ENCODE measurements at regions not wholly inside any gene's neighbourhood (a gene's known extent, or its start where the extent isn't known, plus 50 kb on each side); places are given as distances from the start of the nearest gene placed in this dataset.
"Not testable (repeated sequence)": the region's sequence is repeated elsewhere in the genome, so short reads cannot be mapped to it uniquely, and the experiment has no call there.

GRCh38 chr1:166307261-166308188 is 140.7 kb upstream of the FAM78B start:
- no peak for DNase-seq

GRCh38 chr1:166316306-166316705 is 149.5 kb upstream of the FAM78B start:
- not testable (repeated sequence) for DNase-seq

DNA sequence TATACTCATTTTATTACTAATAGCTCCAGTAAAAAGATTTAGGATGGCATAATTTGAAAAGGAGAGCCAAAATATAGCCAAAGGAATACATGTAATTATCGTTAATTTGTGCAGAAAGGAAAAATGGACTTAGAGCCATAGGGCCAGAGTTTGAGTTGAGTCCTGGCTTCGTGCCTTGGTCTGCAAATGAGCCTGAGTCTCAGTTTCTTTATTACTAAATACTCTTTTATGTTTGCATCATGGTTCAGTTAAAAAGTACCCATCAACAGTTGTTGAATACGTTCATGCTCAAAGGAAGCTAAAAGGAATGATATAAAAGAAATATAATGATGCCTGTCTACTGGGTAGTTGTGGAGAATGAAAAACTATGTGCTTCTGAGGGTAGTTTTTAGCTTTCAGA is 155.7 kb upstream of the FAM78B start:
- DNase-seq, result no peak

DNA sequence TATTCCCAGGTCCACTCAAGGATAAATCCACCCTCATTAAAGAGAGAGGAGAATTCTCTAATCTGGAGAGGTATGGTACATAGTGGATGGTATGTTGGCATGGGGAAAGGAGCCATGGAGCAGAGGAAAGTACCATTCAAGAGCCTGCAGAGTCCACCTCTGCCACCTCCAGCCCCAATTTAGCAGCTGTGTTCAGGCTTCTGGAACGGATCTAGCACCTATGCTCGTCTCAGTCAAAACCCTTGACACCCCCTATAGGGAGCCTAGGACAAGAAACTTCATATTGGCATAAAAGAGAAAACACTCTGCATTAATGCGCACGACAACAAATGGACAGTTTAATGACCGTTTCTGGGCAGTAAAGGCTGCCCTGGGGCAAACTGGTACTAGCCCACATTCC is 161.1 kb upstream of the FAM78B start:
- DNase-seq, result no peak

DNA sequence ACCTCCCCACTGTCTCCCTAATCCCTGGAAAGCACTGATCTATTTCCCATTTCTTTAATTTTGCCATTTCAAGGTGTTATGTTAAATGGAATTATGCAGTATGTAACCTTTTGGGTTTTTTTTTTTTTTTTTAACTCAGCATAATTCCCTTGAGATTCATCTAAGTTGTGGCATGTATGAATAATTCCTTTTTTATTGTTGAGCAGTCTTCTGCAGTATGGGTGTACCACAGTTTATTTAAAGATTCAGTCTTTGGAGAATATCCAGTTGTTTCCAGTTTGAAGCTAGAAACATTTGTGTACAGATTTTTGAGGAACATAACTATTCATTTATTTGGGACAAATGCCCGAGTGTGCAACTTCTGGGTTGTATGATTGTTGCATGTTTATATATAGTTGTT is 162.2 kb upstream of the FAM78B start:
- DNase-seq, result no peak

GRCh38 chr1:166330096-166330495 is 163.3 kb upstream of the FAM78B start:
- DNase-seq, result no peak

GRCh38 chr1:166338105-166338504 is 171.3 kb upstream of the FAM78B start:
- no peak for DNase-seq

DNA sequence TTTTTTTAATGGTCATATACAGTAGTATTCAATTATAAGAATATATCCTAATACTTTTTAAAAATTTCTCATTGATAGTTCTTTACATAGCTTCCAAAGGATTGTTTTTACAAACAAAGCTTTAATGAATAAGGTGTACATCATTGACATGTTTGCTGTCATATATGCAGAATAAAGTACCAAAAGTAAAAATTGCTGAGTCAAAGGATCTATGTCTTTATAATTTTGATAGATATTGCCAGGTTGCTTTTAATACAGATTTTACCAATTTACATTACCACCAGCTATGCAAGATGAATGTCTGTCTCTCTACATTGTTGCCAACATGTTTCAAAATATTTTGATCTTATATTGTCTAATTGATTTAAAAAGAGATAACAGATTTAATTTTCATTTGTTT is 173.9 kb upstream of the FAM78B start:
- DNase-seq, result no peak

- DNase-seq, result no peak
Measured at GRCh38 chr1:166343276-166343675, 176.5 kb upstream of the FAM78B start.

DNA sequence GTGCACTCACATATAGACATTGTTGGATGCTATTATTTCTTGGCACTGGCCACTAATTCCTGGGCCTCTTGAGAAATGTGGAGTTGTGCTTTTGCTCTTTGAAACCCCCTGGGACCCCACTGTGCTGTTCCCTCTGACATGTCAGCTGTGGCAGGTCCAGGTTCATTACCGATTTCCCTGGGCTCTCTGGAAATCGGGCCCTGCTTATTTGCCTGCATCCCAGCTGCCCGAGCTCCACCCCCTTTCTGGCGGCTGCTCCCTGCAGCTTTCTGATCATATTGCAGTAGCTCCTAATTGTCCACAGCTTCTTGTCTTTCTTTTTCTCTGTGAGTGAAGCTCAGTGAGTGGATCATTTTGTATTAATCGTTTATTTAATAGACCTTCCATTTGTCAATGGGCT is 183.7 kb upstream of the FAM78B start:
- DNase-seq, result no peak

DNA sequence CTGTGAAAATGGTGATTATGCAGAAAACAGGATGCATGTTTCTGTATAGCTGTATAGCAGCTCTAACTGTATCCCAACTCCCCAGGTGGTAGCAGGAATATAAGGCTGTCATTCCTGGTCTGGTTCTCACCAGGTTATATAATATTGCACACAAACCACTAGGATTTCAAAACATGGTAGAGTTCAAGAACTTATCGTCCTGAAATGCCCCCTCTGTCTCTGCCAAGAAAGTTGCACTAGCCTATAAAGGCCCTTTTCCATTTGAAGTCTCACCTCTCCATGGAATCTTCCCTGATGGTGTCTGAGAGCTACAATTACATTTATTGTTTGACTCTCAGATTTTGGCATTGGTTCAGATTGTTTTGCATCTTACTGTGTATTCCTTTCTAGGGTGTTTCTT is 184.9 kb upstream of the FAM78B start:
- no peak for DNase-seq

DNA sequence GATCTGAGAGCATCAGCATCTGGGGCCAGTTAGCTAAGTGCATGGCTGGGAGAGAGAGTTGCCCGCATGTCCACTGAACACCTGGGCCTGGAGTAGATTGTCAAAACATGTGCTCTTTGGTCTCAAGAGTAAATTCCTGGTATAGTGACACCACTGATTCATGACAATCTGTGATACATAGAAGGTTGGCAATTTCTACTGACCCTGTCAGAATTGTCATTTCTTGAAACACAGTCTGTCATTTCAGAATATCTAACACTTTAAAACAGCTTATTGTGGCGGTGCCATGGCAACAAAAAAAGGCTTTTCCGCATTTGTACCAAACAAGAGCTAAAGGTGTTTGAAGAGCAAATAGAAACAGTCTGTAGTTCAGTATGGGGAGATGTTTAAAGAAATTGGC is 186.4 kb upstream of the FAM78B start:
- no peak for DNase-seq

DNA sequence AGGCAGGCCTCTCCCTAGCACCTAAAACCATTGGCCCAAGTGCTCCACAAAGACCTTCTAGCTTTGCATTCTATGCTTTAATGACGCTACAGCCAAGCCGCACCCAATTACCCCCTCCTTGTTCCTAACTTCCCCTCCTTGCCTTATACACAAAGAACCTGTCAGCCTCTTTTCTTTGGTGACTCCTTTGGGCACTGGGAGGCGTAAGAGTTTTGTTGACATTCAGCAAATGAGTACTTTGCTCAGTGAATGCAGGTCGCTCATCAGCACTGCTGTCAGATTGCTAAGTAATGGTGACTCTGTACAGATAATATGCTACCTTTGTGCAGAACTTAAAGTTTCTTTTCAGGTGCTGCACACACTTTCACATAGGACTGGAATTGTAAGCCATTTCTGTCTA is 187.6 kb upstream of the FAM78B start:
- no peak for DNase-seq

DNA sequence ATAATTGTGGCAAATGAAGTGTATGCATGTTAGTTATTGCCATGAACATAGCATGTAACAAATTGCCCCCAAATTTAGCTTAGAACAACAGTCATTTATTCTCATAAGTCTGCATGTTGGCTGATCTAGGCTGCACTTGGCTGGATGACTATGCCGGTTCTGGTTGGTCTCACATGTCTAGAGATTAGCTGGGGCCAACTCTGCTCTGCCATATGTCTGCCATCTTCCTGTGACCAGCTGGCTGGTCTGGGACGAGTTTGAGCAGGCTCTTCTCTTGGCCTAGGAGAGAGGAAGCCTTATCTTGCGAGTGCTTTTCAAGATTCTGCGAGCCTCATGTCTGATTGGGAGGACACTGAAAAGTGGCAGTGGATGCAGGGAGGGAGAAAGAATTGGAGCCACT is 198.3 kb upstream of the FAM78B start:
- no peak for DNase-seq

DNA sequence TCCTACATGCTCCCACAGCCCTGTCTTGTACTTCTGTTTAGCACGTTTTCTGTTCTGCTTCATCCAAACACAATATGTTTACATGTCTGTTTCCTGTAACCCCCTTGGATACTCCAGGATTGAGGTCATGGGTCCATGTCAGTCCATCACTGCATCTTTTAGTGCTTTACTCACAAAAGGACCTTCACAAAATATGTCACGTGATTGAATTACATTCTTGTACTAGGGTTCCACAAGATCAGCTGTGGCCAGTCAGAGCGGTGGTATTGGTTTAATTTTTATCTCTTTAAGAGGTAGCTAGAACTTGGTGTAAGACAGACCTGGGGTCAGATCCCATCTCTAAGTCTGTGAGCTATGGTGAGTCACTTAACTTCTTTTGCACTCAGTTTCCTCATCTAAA is 201.2 kb upstream of the FAM78B start:
- DNase-seq, result no peak

DNA sequence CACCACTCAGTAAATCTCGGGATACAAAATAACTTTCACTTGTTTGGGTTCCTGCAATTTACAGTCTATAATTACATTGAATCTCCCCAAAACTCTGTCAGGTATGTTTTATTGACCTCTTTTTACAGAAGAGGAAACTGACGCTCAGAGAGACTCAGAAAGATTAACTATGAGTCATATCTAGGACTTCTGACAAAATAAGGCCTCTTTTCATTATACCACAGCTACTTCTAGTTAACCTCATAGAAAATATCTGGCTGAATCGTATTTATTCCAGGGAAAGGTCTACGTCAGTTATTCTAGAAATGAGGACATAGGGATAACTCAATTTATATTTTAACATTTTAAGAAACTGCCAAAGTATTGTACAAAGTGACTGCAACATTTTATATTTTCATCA is 211.1 kb upstream of the FAM78B start:
- DNase-seq, result no peak

DNA sequence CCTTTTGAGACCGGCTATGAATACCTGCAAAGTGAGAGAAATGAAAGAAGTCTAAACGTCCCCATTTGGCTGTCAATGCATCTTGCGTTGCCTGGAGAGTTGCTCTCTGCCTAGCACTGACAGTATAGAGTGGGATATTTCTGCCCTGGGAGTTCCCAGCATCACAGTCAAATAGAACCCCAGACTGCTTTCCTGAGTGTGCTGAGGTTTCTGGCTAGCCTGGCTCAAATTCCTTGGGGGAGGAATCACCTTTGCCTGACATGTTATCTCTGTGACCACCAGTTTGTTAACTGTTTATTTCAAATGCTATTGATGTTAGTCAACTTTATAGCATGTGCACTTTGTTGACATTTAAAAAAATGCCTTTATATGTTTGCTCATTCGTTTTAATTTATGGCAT is 212.0 kb upstream of the FAM78B start:
- no peak for DNase-seq

- DNase-seq, result no peak
Measured at GRCh38 chr1:166379447-166379846, 212.6 kb upstream of the FAM78B start.

- no peak for DNase-seq
Measured at GRCh38 chr1:166383137-166383536, 216.3 kb upstream of the FAM78B start.

- DNase-seq, result no peak
Measured at GRCh38 chr1:166383635-166384346, 217.0 kb upstream of the FAM78B start.

- DNase-seq, result no peak
Measured at GRCh38 chr1:166384948-166385347, 218.1 kb upstream of the FAM78B start.

DNA sequence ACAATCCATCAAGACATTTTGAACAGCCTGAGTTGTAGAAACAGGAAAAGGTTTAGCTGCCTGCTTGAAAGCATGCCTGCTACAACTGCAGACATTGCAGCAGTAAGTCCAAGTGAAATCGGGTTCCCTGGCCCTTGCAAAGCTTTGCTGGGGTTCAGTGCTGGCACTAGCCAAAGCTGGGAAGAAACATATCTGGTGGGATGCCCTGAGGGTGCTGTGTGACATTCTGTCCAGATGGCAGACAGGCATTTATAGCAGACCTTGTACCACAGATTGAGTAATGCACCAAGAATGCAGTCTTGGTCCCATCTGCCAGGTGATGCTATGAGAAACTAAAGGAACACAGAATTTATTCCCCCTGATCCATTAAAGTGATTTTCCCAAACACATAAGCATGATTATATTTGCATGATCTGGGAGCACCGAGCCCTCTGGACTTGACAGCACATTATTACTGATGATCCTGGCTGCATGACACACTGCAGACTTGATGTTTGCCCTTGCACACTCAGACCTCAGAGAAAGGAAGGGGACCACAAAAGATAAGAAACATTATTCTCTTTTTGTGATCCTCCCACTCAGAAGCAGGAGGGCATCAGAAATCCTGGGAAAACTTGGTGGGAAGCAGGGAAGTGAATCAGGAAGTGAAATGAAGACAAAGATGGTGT is 223.7 kb upstream of the FAM78B start:
- DNase-seq, result no peak

DNA sequence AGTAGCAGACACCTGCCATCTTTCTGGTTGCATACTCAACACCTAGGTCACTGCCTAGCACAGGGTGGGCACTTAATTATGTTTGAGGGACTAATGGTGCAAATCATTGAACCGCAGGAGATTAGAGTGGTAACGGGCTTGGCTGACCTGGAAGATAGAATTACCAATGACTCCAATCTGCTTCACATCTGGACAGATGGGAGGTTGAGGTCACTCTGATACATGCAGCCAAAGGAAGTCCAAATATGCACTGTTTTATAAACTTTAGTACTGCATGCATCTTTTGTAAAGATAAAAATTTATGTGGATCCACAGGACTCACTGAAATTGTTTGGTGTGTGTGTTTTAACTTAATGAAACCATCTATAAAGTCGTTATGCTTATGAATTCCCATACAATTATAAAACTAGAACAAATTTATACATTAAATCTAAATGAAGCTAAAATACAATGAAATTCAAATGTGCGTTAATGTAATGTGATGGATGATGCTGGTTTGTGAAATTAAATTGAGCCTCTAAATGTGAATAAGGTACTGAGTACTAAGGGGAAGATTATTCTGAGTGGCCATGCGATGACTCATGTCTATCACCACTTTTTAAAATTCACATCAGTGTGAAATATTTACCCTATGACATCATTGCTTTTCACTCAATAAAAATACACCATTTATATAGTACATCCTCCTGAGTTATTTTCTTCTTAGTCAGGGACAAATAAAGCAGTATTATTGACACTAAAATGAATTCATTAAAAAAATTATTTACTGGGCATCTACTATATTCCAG is 224.7 kb upstream of the FAM78B start:
- no peak for DNase-seq
